HCT116 (cell line): ENCODE measurements at regions not wholly inside any gene's neighbourhood (a gene's known extent, or its start where the extent isn't known, plus 50 kb on each side); places are given as distances from the start of the nearest gene placed in this dataset.

Experiments used
- ATAC-seq: fragments of 200-7000 bp; cut with Tn5 transposase; 2 replicates; pipeline ENCODE4 v1.9.1; 2020; ENCODE audit warnings: mild to moderate bottlenecking, moderate library complexity
- BruUV-seq: library from RNA; stranded (reverse); fragments of 400-500 nt; replicated peaks from 2 replicates; lab custom pipeline; 2021; lab: Mats Ljungman, UMichigan
- CTCF ChIA-PET: fragments of 300-600 bp; sonication (Branson Sonifier 250); formaldehyde crosslinking; loops from one replicate; lab custom pipeline; 2021; ENCODE audit warnings: antibody characterized with exemption; lab: Charles Lee
- POLR2A ChIA-PET: fragments of 300-600, 350-600 bp; sonication (Branson Sonifier 250); formaldehyde crosslinking; loops from one replicate; lab custom pipeline; 2021; ENCODE audit warnings: antibody characterized with exemption; lab: Charles Lee
- RAD21 ChIA-PET, 2 experiments: fragments of 300-600 bp; sonication (Branson Sonifier 250); formaldehyde crosslinking; loops; one replicate each; lab custom pipeline; 2023; ENCODE audit warnings: low total read pairs in 2 of 2; ENCODE audit not compliant: uncharacterized antibody in 2 of 2, unreplicated experiment in 2 of 2, low non-redundant PET in 1 of 2; lab: Charles Lee
- DNase-seq: peaks from one replicate; pipeline ENCODE4 v3.0.0-alpha.2; 2010; ENCODE audit warnings: low read depth, low spot score
- H2AFZ ChIP-seq: fragments of 200-600 bp; shearing (Covaris generic), sonication (generic); 2 replicates; pipeline ENCODE4 v1.6.1; 2017; ENCODE audit warnings: low read depth, mixed run types, mixed read lengths, antibody characterized with exemption, low read length; ENCODE audit not compliant: poor library complexity, severe bottlenecking
- H3K27ac ChIP-seq: 2 replicates; pipeline ENCODE4 v1.5.1; 2012; ENCODE audit warnings: low read depth, low read length
- H3K27me3 ChIP-seq: fragments of 200-600 bp; sonication (generic); 2 replicates; pipeline ENCODE4 v1.6.1; 2016; ENCODE audit warnings: mixed run types, low read length, mixed read lengths; ENCODE audit not compliant: insufficient read depth
- H3K36me3 ChIP-seq, 2 experiments: fragments of 200-500 bp in 1 of 2; fragments of 200-600 bp in 1 of 2; sonication (Bioruptor generic) in 1 of 2; sonication (generic) in 1 of 2; 2 replicates each; pipeline versions ENCODE4 v1.5.1 to v1.6.1; 2014 to 2016; ENCODE audit warnings: low read length in 2 of 2, inconsistent platforms in 1 of 2, mixed read lengths in 1 of 2, mixed run types in 1 of 2; ENCODE audit not compliant: insufficient read depth in 2 of 2, control insufficient read depth in 1 of 2
- H3K4me1 ChIP-seq, 2 experiments: fragments of 200-600 bp in 1 of 2; sonication (generic) in 1 of 2; 2 replicates each; pipeline versions ENCODE4 v1.5.1 to v1.6.1; 2012 to 2017; ENCODE audit warnings: low read length in 2 of 2, inconsistent platforms in 1 of 2, mild to moderate bottlenecking in 1 of 2, mixed read lengths in 1 of 2, mixed run types in 1 of 2, moderate library complexity in 1 of 2; ENCODE audit not compliant: insufficient read depth in 2 of 2, control insufficient read depth in 1 of 2
- H3K4me2 ChIP-seq: fragments of 200-600 bp; sonication (generic); 2 replicates; pipeline ENCODE4 v1.6.1; 2017; ENCODE audit warnings: mixed run types, low read length, mixed read lengths
- H3K4me3 ChIP-seq, 2 experiments: fragments of 200-600 bp in 1 of 2; sonication (generic) in 1 of 2; replicated peaks in 1 of 2; 2 replicates each; pipeline ENCODE4 v1.5.1; 2011 to 2016; ENCODE audit warnings: low read length in 2 of 2, control low read depth in 1 of 2, low read depth in 1 of 2, mild to moderate bottlenecking in 1 of 2, mixed read lengths in 1 of 2, mixed run types in 1 of 2
- H3K79me2 ChIP-seq: fragments of 200-600 bp; sonication (generic); 2 replicates; pipeline ENCODE4 v1.6.1; 2017; ENCODE audit warnings: mild to moderate bottlenecking, mixed run types, low read length, moderate library complexity, mixed read lengths; ENCODE audit not compliant: insufficient read depth
- H3K9ac ChIP-seq: fragments of 200-600 bp; sonication (generic); 2 replicates; pipeline ENCODE4 v1.6.1; 2016; ENCODE audit warnings: low read length, mixed read lengths
- H3K9me2 ChIP-seq: fragments of 200-600 bp; sonication (generic), shearing (Covaris generic); 2 replicates; pipeline ENCODE4 v1.6.1; 2017; ENCODE audit warnings: mixed run types, mild to moderate bottlenecking, moderate library complexity; ENCODE audit not compliant: insufficient read depth
- H3K9me3 ChIP-seq, 2 experiments: fragments of 200-500 bp in 1 of 2; fragments of 200-600 bp in 1 of 2; sonication (Bioruptor generic) in 1 of 2; sonication (generic) in 1 of 2; 2 replicates each; pipeline ENCODE4 v1.6.1; 2014 to 2017; ENCODE audit warnings: low read length in 2 of 2, mixed read lengths in 2 of 2, inconsistent platforms in 1 of 2, low read depth in 1 of 2, mild to moderate bottlenecking in 1 of 2, mixed run types in 1 of 2, moderate library complexity in 1 of 2; ENCODE audit not compliant: control insufficient read depth in 1 of 2, insufficient read depth in 1 of 2
- H4K20me1 ChIP-seq: fragments of 200-600 bp; sonication (generic), shearing (Covaris generic); 2 replicates; pipeline ENCODE4 v1.6.1; 2017; ENCODE audit warnings: mixed run types, mild to moderate bottlenecking, moderate library complexity; ENCODE audit not compliant: insufficient read depth
- EZH2 ChIP-seq: fragments of 200-600 bp; sonication (generic); IDR thresholded peaks from 2 replicates; pipeline ENCODE4 v1.6.1; 2017; ENCODE audit warnings: antibody characterized with exemption, mixed run types
- JUND ChIP-seq: IDR thresholded peaks from 2 replicates; pipeline ENCODE4 v1.6.1; 2012
- POLR2A ChIP-seq: IDR thresholded peaks from 2 replicates; pipeline ENCODE4 v1.7.0; 2011; ENCODE audit warnings: borderline replicate concordance; ENCODE audit not compliant: insufficient read depth, insufficient read length; ENCODE audit errors: extremely low read depth
- SP1 ChIP-seq: IDR thresholded peaks from 2 replicates; pipeline ENCODE4 v1.6.1; 2012; ENCODE audit warnings: low read depth
- intact Hi-C: fragments of 100-400 bp; cut with micrococcal nuclease; formaldehyde crosslinking; loops from 2 replicates; pipeline ENCODE4 v1.10.0; 2022
- TF ChIP-seq, protein P1 (sequence below): IDR thresholded peaks from 2 replicates; pipeline ENCODE4 v1.6.1; 2011; ENCODE audit warnings: mild to moderate bottlenecking, low read length, moderate library complexity; ENCODE audit not compliant: insufficient replicate concordance; ENCODE audit errors: extremely low read depth
- TF ChIP-seq, protein P2 (sequence below): IDR thresholded peaks from 2 replicates; pipeline ENCODE4 v1.6.1; 2012; ENCODE audit warnings: low read depth

DNA sequence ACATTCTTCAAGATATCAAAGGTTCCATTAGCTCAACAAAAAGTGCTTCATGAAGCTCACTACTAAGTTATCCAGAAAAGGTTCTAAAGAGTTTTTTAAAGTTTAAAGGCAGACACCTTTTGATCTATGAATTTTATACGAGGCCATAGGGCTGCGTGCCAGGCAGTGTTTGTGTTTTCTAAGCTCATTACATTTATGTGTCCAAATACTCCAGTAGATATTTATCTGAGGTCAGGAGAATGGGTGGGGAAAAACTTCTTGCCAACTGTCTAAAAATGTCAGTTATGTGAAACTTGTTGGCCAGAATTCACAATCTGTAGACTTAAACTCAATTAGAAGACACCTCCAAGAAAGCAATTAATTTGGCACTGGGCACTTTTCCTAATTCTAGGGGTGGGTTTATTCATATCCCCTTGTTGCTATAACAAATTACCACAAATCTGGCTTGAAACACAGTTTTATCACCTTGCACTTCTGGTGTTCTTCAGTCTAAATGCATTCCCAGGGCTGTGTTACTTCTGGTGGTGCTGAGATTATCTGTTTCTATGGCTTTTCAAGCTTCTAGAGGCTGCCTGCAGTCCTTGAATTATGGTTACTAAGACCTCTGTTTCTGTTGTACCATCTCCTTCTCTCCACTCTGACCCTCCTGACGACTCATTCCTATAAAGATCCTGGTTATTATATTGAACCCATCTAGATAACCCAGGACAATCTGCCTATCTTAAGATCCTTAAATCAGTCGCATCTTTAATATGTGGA is 1030.4 kb upstream of the CNTN5 start:
- no peak for TF ChIP-seq SP1
- no peak for TF ChIP-seq POLR2A
- no peak for TF ChIP-seq JUND
- Histone ChIP-seq H3K4me3 (no peak overlapping the region), H2AFZ (no peak overlapping the region), H3K9ac (no peak overlapping the region), H3K79me2 (no peaks in the 10 kb centered on the region), H3K27me3 (no peaks in the 10 kb centered on the region), H3K27ac (no peak overlapping the region), H3K4me1 (no peaks in the 10 kb centered on the region), H3K36me3 (no peaks in the 10 kb centered on the region), H3K4me2 (no peak overlapping the region), H4K20me1 (no peaks in the 10 kb centered on the region), H3K9me2 (no peaks in the 10 kb centered on the region), H3K9me3 (peaks cover 6 to 14% of the 10 kb centered on the region in 2 experiments; a peak in 2 of 4 replicates)
- intact Hi-C loops: no loop called here
- no TSS peak for BruUV-seq
- ChIA-PET POLR2A (no interaction called here), RAD21 (no interaction called here), CTCF (no interaction called here)
- ATAC-seq: no peak
- DNase-seq: no peak

DNA sequence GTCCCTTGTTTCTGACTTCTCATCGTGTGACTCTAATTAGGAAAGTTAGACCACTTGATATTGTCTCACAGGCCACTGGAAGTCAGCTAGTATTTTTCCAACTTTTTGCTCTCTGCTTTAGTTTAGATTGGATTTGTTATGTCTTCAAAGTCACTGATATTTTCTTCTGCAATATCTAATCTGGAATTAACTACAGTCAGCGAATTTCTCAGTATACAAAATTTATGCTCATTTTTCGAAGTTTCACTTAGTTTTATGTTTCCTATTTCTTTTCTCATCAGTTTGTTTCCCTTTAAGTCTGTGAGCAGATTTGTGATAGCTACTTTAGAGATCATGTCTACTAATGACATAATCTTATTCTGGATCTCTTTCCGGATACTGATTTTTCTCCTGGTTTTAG is 1027.2 kb upstream of the CNTN5 start:
- Histone ChIP-seq H3K27ac (no peak overlapping the region), H4K20me1 (no peaks in the 10 kb centered on the region), H3K4me3 (no peak overlapping the region), H3K9ac (no peak overlapping the region), H3K9me2 (no peaks in the 10 kb centered on the region), H3K36me3 (no peaks in the 10 kb centered on the region), H3K9me3 (peaks cover 0 to 5% of the 10 kb centered on the region in 2 experiments; a peak in 2 of 4 replicates), H2AFZ (no peak overlapping the region), H3K79me2 (no peaks in the 10 kb centered on the region), H3K4me2 (no peak overlapping the region), H3K4me1 (no peaks in the 10 kb centered on the region), H3K27me3 (no peaks in the 10 kb centered on the region)
- no TSS peak for BruUV-seq
- ATAC-seq (no peak), DNase-seq (no peak)
- RAD21 ChIA-PET: no interaction called here
- TF ChIP-seq EZH2 (no peak), POLR2A (no peak)
- TF ChIP-seq, protein P1, sequence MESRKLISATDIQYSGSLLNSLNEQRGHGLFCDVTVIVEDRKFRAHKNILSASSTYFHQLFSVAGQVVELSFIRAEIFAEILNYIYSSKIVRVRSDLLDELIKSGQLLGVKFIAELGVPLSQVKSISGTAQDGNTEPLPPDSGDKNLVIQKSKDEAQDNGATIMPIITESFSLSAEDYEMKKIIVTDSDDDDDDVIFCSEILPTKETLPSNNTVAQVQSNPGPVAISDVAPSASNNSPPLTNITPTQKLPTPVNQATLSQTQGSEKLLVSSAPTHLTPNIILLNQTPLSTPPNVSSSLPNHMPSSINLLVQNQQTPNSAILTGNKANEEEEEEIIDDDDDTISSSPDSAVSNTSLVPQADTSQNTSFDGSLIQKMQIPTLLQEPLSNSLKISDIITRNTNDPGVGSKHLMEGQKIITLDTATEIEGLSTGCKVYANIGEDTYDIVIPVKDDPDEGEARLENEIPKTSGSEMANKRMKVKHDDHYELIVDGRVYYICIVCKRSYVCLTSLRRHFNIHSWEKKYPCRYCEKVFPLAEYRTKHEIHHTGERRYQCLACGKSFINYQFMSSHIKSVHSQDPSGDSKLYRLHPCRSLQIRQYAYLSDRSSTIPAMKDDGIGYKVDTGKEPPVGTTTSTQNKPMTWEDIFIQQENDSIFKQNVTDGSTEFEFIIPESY: no peak
- TF ChIP-seq, protein P2, sequence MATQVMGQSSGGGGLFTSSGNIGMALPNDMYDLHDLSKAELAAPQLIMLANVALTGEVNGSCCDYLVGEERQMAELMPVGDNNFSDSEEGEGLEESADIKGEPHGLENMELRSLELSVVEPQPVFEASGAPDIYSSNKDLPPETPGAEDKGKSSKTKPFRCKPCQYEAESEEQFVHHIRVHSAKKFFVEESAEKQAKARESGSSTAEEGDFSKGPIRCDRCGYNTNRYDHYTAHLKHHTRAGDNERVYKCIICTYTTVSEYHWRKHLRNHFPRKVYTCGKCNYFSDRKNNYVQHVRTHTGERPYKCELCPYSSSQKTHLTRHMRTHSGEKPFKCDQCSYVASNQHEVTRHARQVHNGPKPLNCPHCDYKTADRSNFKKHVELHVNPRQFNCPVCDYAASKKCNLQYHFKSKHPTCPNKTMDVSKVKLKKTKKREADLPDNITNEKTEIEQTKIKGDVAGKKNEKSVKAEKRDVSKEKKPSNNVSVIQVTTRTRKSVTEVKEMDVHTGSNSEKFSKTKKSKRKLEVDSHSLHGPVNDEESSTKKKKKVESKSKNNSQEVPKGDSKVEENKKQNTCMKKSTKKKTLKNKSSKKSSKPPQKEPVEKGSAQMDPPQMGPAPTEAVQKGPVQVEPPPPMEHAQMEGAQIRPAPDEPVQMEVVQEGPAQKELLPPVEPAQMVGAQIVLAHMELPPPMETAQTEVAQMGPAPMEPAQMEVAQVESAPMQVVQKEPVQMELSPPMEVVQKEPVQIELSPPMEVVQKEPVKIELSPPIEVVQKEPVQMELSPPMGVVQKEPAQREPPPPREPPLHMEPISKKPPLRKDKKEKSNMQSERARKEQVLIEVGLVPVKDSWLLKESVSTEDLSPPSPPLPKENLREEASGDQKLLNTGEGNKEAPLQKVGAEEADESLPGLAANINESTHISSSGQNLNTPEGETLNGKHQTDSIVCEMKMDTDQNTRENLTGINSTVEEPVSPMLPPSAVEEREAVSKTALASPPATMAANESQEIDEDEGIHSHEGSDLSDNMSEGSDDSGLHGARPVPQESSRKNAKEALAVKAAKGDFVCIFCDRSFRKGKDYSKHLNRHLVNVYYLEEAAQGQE: no peak
- intact Hi-C loops: no loop called here
- POLR2A ChIA-PET: no interaction called here
- CTCF ChIA-PET: no interaction called here
